TTC549 (cell line): ENCODE measurements at regions not wholly inside any gene's neighbourhood (a gene's known extent, or its start where the extent isn't known, plus 50 kb on each side); places are given as distances from the start of the nearest gene placed in this dataset.
"Not testable (repeated sequence)": the region's sequence is repeated elsewhere in the genome, so short reads cannot be mapped to it uniquely, and the experiment has no call there.

Experiments used
- FAIRE-seq: peaks from 2 replicates; lab custom pipeline; 2012; peaks lifted over from hg19 to GRCh38; lab: Jason Lieb, UNC

DNA sequence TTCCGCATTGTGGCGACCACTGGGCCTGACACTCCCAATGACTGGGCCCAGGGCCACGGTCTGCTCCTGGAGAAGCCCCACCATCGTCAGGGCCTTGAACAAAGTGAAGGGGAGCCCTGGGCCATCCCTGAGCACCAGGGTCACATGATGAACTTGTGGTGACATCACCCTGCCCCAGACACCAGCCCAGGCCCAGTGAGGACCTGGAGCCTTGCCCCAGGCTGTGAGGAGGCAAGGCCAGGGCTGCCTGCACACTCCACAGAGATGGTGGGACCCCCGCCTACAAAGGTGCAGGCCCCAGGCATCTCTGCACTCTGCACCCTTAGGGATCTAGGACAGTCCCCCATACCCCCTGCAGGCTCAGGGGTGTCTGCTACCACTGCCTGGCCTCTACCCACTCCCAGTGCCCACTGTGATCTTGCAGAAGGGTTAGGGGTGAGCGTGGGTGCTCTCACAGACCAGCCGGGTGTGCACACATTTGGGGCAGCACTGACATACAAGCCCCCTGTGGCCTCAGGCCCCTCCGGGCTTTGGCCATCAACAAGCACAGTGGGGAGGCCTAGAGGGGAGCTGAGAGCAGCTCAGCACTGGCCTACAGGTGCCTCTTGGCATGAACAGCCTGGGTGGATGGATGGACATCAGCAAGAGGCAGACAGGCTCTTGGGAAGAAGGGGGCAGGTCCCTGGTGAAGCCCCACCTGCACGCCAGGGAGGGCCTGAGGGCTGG lies 624.0 kb upstream of the LRRTM4 start:
- FAIRE-seq, result no peak

DNA sequence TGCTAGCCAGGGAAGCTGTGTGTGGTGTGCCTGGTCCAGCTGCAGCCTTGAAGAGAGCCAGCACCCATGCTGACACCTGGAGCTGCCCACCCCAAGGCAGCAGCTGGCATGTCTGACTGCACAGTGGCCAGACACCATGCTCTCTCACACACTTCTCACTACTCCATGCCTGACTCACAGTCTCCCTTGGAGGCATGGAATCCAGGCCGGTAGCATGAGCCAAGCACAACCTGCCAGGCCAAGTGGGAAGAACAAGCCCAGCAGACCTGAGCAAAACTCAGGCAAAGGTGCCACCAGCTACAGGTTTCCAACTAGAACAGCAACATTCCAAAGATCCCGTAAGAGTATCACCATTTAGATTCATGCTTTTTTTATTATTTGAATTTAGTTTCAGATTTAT lies 625.3 kb upstream of the LRRTM4 start:
- no peak for FAIRE-seq

DNA sequence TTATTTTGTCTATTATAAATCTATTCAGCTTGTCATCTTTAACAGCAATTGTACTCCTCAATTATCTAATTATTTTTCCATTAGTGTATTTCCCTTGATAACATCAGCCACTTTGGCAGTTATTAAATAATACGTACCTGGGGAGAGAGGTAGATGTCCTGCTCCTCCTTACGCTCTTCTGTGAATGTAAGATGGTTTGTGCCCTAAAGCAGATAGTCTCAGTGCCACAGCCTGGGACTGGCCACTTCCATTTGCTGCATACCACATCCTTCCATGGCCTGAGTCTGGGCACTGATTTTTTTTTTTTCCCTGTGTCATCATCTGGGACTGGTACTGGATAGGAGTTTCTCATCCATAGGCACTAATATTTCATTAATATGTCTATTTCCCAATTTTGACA lies 632.4 kb upstream of the LRRTM4 start:
- FAIRE-seq, result no peak

DNA sequence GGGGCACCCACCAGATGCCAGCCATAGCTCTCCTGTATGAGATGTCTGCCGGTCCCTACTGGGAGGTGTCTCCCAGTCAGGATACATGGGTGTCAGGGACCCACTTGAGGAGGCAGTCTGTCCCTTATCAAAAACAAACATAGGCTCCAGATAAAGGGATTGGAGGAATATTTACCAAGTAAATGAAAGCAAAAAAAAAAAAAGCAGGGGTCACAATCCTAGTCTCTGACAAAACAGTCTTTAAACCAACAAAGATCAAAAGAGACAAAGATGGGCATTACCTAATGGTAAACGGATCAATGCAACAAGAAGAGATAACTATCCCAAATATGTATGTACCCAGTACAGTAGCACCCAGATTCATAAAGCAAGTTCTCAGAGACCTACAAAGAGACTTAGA lies 640.0 kb upstream of the LRRTM4 start:
- no peak for FAIRE-seq

DNA sequence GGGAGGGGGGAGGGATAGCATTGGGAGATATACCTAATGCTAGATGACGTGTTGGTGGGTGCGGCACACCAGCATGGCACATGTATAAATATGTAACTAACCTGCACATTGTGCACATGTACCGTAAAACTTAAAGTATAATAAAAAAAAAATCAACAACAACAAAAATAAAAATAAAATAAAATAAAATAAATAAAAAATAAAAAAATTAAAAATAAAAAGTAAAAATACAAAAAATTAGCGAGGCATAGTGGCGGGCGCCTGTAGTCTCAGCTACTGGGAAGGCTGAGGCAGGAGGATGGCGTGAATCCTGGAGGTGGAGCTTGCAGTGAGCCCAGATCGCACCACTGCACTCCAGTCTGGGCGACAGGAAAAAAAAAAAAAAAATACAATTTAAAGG lies 650.0 kb upstream of the LRRTM4 start:
- FAIRE-seq, result not testable (repeated sequence)

DNA sequence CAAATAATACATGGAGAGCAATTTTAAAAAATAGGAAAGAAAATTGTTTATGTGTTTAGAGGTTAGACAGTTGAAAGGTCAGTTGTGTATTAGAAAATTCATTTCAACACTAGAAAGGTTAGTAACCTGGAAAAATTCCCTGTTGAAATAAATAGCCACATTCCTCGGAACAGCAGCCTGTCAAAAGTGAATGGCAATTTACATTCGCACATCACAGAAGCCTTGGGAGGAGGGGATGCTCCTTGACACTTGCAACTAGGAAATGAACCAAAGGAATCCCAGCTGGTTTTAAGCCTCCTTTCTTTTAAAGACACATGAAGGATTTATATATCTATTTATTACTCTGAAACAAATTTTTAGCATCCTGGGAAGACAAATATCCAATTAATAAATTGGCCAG lies 653.5 kb upstream of the LRRTM4 start:
- FAIRE-seq, result no peak

DNA sequence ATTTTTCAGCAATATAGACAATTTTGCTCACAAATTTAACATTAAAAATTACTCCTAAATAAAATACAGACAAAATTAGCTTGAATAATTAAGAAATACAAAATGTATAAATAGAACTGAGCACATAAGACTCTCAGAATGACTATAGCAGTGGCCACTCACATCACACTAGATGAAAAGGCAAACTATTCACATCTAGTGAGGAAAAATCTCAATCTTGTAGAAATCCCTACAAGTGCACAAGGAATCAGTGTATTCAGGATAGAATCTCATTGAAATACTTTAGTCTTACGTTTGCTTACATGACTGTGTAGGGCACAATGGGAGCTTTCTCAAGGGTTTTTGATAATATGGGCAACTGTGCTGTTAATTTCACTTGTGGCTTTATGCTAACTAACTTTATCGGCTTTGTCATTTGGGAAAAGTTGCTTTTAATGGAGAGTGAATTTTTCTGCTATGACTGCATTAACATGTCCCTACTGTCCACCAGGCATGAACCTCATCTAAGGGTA lies 678.9 kb upstream of the LRRTM4 start:
- FAIRE-seq, result no peak

DNA sequence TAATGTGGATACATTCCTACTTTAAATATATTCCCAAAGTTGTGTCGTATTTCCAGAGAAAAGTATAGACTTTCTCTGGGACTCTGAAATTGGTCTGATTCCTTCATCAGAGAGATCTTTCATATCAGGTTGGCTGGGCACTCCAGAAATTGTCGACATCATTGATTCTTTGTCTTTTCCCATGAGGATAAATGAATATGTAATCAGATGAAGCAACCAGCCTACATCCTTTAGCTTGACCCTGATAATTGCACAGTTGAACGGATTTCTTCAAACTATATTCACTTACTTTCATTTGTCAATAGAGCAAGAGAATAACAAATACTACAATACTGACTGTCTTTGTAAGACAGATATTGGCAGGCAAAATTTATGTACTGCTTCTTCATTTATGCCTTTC lies 680.2 kb upstream of the LRRTM4 start:
- FAIRE-seq, result no peak

DNA sequence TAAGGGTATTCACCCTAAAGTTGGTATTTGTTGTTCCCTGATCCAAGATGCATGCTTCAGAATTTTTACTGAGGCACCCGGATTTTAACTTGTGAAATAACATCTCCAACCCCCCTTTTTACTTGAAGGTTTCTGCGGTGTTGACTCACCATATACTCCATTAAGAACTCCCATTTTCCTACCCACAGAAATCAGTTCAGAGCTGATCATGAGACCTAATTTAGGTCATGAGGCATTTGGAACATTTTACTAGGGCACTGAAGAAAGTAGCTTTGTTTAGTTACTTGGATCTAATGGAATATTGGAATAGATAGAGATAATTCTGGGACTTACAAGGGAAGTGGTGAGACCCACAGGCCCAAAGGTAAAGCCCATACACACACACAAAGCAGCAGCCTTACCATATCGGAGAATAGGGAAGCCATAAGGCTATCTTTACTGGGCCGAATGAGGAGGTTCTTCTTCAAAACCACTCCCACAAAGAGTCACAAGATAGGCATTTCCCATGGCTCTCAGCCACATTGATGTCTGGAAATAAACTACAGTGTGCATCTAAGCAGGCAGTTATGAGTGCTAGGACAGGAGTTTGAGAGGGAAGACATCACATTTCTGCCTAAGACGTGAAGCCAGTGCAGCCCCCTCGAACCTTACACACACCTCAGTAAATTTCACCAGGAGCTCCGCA lies 681.0 kb upstream of the LRRTM4 start:
- FAIRE-seq, result no peak

DNA sequence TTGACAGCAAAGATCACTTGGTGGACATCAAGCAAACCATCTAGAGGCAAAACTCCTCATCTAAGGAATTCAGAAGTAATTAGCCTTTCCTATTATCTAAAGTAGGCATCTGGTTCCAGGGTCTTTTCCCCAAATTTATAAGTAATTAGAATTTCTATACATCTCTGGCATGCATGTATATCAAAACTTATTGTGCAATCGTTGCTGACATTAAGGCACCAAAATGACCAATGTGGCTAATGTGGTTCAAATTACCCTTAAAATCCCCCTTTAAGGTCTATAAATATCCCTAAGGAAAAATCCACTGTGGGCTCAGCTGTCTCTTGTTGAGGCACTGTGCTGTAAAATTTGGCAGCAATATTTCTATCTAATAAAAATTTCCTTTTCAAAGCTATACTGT lies 695.9 kb upstream of the LRRTM4 start:
- FAIRE-seq, result no peak

DNA sequence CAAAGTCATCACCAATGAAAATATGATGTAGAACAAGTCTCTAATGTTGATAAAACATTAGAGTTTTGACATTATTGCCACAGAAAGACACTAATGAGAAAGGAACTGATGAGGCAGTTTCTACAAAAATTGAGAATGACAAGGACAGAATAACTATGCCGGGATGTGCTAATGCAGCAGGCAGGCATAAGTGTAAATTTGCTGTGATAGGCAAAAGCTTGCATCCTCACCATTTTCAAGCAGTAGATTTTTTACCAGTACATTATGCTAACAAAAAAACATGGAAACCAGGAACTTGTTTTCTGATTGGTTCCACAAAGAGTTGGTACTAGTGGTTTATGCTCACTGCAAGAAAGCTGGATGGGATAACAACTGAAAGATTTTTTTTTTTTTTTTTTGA lies 715.5 kb upstream of the LRRTM4 start:
- FAIRE-seq, result no peak

DNA sequence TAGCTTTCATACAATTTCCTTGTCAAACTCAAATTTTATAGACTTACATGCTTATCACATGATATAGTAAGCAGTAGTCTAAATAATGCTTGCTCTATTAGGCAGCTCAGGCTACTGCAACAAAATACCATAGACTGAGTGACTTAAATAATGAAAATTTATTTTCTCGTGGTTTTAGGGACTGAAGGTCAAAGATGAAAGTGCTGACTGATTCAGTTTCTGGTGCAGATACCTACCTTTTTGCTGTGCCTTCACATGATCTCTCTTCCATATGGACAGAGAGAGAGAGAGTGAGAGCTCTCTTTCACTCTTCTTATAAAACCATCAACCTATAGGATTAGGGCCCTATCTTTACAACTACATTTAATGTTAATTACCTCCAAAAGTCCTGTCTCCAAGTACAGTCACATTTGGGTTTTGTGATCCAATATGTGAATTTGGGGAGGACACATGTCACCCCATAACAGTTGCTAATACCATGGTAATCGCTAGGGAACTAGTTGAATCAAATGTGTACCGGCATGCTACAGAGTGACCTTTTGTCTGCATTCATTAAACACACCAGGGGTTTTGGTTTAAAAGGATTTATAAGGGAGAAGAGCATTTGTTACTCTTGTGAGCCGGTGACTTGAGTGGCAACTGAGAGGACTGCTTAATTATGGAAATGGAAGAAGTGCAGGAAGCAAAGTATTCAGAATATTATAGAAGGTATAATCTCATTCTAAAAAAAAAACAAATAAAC lies 723.4 kb upstream of the LRRTM4 start:
- FAIRE-seq, result no peak

DNA sequence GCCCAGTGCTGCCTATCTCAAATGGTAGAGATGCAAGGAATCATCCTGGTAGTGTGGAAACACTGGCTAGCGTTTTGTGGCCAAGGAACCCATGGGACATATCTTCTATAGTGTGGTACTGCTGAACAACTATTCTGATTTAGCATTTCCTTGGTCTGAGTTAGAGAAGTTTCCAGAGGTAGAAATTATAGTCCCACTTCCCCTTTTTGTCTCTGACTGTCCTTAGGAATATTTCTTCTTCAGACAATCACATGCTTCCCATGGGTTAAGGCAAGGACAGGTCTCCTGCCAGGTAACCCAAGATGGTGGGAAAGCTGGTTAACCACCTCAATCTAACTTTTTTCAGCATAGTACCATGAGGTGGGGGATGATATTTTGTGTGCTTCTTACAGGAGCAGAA lies 729.5 kb upstream of the LRRTM4 start:
- FAIRE-seq, result no peak

DNA sequence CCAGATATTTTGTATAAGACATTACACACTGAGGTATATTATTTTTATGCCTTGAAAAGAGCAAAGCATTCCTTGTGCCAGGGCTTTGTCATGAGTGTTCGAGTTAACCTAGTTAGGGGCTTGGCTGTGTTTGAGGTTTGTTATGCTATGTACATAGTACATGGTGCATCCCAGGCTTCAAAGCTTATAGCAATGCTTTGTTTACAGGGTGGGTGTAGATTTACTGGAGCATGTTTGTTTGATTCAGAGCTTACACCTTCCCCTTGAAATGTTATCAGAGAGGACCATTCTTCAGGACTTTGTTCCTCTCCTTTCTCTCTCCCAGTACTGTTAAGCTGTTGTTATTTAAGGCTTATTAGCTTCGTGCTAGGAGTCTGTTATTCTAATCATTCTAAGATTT lies 738.7 kb upstream of the LRRTM4 start:
- no peak for FAIRE-seq

DNA sequence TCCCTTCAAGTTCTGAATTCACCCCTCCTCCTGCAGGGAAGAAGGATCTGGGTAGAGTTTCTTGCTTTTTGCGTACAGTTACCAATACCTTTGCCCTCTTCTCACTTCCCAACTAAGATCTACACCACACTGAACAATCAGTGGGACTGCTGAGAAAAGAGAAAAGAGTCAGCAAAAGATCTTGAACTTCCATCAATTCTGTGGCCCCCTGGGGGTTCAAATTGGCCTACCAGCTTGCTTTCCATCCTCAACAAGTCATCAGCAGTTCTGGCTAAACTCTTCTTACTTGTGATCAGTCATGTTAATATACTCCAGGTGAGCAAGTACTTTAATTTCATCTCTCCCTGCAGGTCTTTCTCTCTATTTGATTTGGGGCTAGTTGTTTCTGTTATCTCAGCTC lies 739.3 kb upstream of the LRRTM4 start:
- FAIRE-seq, result no peak

DNA sequence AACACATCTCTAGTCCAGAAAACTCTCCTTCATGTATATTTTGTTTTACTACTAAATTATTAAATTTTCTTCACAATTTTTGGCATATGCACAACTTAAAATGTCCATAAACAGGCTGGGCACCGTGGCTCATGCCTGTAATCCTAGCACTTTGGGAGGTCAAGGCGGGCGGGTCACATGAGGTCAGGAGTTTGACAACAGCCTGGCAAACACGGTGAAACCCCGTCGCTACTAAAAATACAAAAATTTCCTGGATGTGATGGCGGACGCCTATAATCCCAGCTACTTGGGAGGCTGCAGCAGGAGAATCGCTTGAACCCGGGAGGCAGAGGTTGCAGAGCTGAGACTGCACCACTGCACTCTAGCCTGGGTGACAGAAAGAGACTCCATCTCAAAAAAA lies 739.9 kb upstream of the LRRTM4 start:
- not testable (repeated sequence) for FAIRE-seq

DNA sequence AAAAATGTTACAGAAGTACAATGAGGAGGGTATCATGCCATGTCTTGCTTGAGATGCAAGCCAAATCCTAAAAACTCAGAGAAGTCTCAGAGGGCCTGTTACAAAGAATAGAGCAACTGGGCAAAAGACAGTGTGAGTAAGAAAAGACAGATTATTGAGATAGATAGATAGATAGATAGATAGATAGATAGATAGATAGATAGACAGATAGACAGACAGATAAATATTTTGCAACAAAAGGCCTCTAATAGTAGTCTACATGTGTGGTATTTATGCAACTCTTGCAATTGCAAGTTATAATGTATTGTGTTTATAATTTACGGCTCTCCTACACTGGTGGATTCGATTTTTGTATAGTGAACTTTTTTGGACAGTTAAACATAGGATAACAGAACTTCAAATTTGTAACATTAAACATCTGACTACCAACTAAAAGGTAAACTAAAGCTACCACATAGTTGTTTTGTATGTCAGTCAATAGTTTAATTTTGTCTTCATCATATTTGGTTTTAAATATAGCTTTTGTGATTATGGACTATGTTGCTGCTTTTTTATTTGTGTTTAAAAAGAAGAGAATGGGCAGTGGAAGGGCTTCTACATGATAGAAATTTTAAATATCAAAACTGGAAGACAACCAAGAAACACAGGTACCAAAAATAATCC lies 740.7 kb upstream of the LRRTM4 start:
- FAIRE-seq, result no peak

DNA sequence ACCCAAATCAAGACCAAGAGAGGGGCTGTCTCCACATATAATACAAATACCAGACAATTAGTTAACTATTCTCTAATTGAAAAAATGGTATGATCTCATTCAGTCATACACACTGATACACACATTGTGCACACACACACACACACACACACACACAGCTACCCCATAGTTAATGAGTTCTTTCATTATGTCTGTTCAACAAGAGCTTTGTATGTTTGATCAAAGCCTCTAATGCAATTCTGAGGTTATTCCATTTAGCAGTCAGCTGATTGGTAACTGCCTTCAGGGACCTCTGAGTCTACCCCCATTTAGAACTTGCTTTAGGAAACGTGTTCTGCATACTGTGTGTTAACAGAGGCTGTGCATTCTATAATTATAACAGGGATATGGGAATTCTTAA lies 741.4 kb upstream of the LRRTM4 start:
- FAIRE-seq, result no peak

DNA sequence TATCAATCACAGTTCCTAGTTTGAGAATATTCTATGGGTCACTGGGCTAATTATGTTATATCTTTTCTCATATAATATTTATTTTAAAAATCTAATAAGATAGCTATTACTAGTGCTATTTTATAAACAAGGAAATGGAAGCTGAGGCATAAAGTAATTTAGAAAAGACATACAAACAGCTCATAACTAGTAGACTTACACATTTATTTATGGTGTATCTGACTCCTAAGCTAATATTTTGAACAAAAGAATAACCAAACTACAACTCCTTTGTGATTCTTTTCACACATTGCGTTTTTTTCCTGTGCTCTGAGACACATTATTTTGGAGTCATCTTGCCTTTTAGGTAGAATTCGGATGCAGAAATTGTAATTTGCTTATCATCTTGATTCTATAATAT lies 742.0 kb upstream of the LRRTM4 start:
- no peak for FAIRE-seq

DNA sequence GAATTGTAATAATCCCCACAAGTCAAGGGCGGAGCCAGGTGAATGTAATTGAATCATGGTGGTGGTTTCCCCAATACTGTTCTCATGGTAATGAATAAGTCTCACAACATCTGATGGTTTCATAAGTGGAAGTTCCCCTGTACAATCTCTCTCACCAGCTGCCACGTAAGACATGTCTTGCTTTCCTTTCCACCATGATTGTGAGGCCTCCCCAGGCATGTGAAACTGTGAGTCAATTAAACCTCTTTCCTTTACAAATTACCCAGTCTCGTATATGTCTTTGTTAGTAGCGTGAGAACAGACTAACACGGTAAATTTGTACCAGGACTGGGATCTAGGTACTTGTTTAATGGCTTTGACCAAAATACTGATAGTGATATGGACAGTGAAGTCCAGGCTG lies 744.3 kb upstream of the REG3G start:
- no peak for FAIRE-seq

DNA sequence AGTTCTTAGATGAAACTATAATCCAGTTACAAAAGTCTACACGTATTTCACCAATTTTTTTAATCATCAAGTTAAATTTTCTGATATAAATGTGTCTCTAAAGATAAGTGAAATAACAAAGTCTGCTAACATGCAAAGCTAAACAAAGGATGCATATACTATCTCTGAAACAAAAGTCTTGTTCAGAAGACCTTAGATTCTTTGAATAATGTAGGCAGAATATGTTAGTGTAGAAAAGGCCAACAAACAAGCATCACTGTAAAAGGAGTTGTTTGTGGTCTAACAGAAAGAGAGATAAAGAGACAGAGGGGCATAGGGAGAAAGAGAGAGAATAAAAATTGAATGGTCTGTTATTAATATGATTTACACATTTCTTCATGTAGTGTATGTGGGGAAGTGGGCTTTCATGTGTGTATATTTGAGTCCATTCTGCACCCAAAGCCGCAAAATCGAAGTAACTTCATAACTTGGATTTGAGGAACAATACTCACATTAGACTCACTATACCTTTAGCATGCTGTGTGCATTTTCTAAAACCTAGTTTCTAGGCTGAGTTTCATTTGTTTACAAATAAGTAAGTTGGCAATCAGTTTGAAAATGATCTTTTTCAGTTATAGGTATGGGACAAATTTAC lies 734.8 kb upstream of the REG3G start:
- FAIRE-seq, result no peak

DNA sequence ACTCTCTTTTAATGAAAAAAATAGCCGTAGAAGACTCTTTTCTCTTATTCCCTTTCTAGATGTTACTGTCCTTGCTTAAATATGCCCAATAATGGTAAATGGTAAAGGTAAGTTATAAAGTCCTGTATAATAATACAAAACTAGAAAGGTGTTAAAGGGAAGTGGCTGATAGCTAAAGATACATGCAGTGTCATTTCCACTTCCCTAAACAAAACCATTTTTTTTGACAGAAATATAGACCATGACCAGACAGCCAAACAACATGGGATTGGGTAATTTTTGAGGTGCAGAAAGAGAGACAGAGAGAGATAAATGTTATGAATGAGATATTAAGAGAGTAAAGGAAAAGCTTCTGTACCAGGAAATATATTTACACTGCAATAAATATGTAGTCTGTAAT lies 731.7 kb upstream of the REG3G start:
- FAIRE-seq, result no peak
